Right lobe of liver (tissue), 4 donors: ENCODE measurements at regions not wholly inside any gene's neighbourhood (a gene's known extent, or its start where the extent isn't known, plus 50 kb on each side); places are given as distances from the start of the nearest gene placed in this dataset.

Experiments
- POLR2A ChIP-seq: fragments of 450-650 bp; IDR thresholded peaks from one replicate; pipeline ENCODE4 v1.6.1; 2017; ENCODE audit warnings: antibody characterized with exemption, mild to moderate bottlenecking
- TF ChIP-seq, protein P1 (sequence below), 4 donors: fragments of 200-600 bp in 3 of 4; fragments of 450-650 bp in 1 of 4; IDR thresholded peaks; one replicate each; pipeline versions ENCODE4 v1.5.1 to v1.8.0; 2016 to 2022; ENCODE audit warnings: antibody characterized with exemption in 4 of 4, mild to moderate bottlenecking in 2 of 4
- donor health status: DM: no; HTN: no; CAD: no.
- donor health status: DM: no; HTN: no; CAD: no.
- donor health status: DM: no; HTN: yes; CAD: no.

DNA sequence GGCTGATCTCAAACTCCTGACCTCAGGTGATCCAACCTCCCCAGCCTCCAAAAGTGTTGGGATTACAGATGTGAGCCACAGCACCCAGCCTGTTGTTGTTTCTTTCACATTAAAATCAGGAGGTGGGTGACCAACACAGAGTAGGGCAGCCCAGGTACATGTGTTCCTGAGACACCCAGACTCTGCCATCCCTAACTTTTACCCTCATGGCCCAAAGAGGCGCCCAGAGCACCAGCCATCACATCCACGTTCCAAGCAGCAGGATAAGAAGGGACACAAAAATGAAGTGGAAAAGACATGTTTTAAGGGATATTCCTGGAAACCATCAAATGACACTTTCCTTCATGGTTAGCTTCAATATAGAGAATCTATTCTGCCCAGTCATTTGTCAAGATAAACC, 159.6 kb upstream of the KLF6 start:
- TF ChIP-seq, protein P1, sequence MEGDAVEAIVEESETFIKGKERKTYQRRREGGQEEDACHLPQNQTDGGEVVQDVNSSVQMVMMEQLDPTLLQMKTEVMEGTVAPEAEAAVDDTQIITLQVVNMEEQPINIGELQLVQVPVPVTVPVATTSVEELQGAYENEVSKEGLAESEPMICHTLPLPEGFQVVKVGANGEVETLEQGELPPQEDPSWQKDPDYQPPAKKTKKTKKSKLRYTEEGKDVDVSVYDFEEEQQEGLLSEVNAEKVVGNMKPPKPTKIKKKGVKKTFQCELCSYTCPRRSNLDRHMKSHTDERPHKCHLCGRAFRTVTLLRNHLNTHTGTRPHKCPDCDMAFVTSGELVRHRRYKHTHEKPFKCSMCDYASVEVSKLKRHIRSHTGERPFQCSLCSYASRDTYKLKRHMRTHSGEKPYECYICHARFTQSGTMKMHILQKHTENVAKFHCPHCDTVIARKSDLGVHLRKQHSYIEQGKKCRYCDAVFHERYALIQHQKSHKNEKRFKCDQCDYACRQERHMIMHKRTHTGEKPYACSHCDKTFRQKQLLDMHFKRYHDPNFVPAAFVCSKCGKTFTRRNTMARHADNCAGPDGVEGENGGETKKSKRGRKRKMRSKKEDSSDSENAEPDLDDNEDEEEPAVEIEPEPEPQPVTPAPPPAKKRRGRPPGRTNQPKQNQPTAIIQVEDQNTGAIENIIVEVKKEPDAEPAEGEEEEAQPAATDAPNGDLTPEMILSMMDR (IDR thresholded peaks at IDR 0.05): no peak
- TF ChIP-seq POLR2A: no peak
